ENCODE measurements at regions not wholly inside any gene's neighbourhood (a gene's known extent, or its start where the extent isn't known, plus 50 kb on each side); places are given as distances from the start of the nearest gene placed in this dataset.

- Histone ChIP-seq H2AFZ (ENCODE audit: low read depth, low read length) (no peak overlapping the region), H3K27me3 (ENCODE audit: low read depth, low read length) (0 out of 2 replicates have a peak, but pooled peaks cover 2% of the 10 kb centered on the region), H3K36me3 (replicated peaks; ENCODE audit: low read depth, low read length) (no peaks in the 10 kb centered on the region), H3K9me3 (ENCODE audit: insufficient read depth, low read length) (no peaks in the 10 kb centered on the region), H3K4me3 (ENCODE audit: low read length) (no peak overlapping the region), H3K79me2 (ENCODE audit: low read length) (no peaks in the 10 kb centered on the region), H4K20me1 (ENCODE audit: insufficient read depth, low read length) (no peaks in the 10 kb centered on the region), H3K9ac (ENCODE audit: low read length) (no peak overlapping the region), H3K27ac (ENCODE audit: low read length) (no peak overlapping the region), H3K4me1 (ENCODE audit: low read length) (no peaks in the 10 kb centered on the region), H3K4me2 (ENCODE audit: low read length) (no peak overlapping the region)
- TF ChIP-seq CTCF (IDR thresholded peaks at IDR 0.05; ENCODE audit: low read depth, low read length) (no peak), EZH2phosphoT487 (IDR thresholded peaks at IDR 0.05; ENCODE audit: low read depth) (no peak)
Observed at GRCh38 chr15:89391685-89392257, 57.1 kb upstream of the POLG start.

- Histone ChIP-seq H3K36me3 (replicated peaks; ENCODE audit: low read depth, low read length) (no peaks in the 10 kb centered on the region), H3K9me3 (ENCODE audit: insufficient read depth, low read length) (no peaks in the 10 kb centered on the region), H4K20me1 (ENCODE audit: insufficient read depth, low read length) (no peaks in the 10 kb centered on the region), H3K9ac (ENCODE audit: low read length) (no peak overlapping the region), H3K79me2 (ENCODE audit: low read length) (no peaks in the 10 kb centered on the region), H3K27me3 (ENCODE audit: low read depth, low read length) (0 out of 2 replicates have a peak, but pooled peaks cover 2% of the 10 kb centered on the region), H3K27ac (ENCODE audit: low read length) (no peak overlapping the region), H2AFZ (ENCODE audit: low read depth, low read length) (no peak overlapping the region), H3K4me3 (ENCODE audit: low read length) (no peak overlapping the region), H3K4me1 (ENCODE audit: low read length) (no peaks in the 10 kb centered on the region), H3K4me2 (ENCODE audit: low read length) (no peak overlapping the region)
- TF ChIP-seq CTCF (IDR thresholded peaks at IDR 0.05; ENCODE audit: low read depth, low read length): no peak
- TF ChIP-seq EZH2phosphoT487 (IDR thresholded peaks at IDR 0.05; ENCODE audit: low read depth): no peak
Observed at GRCh38 chr15:89389841-89390603, 55.4 kb upstream of the POLG start.

GRCh38 chr15:89387140-89387903 lies 52.7 kb upstream of the POLG start:
- TF ChIP-seq CTCF (IDR thresholded peaks at IDR 0.05; ENCODE audit: low read depth, low read length) (no peak), EZH2phosphoT487 (IDR thresholded peaks at IDR 0.05; ENCODE audit: low read depth) (no peak)
- no peak overlapping the region for H3K4me2 ChIP-seq (ENCODE audit: low read length)
- H2AFZ ChIP-seq (ENCODE audit: low read depth, low read length): no peak overlapping the region
- no peak overlapping the region for H3K4me3 ChIP-seq (ENCODE audit: low read length)
- peaks cover 4% of the 10 kb centered on the region; the same call in 1 of the 2 replicates for H3K27me3 ChIP-seq (ENCODE audit: low read depth, low read length)
- H3K9ac ChIP-seq (ENCODE audit: low read length): no peak overlapping the region
- H3K27ac ChIP-seq (ENCODE audit: low read length): no peak overlapping the region
- H4K20me1 ChIP-seq (ENCODE audit: insufficient read depth, low read length): no peaks in the 10 kb centered on the region
- no peaks in the 10 kb centered on the region for H3K9me3 ChIP-seq (ENCODE audit: insufficient read depth, low read length)
- no peaks in the 10 kb centered on the region for H3K4me1 ChIP-seq (ENCODE audit: low read length)
- H3K36me3 ChIP-seq (replicated peaks; ENCODE audit: low read depth, low read length): no peaks in the 10 kb centered on the region
- H3K79me2 ChIP-seq (ENCODE audit: low read length): no peaks in the 10 kb centered on the region

Data from OCI-LY3 (cell line).